ENCODE measurements at regions not wholly inside any gene's neighbourhood (a gene's known extent, or its start where the extent isn't known, plus 50 kb on each side); places are given as distances from the start of the nearest gene placed in this dataset.

DNA sequence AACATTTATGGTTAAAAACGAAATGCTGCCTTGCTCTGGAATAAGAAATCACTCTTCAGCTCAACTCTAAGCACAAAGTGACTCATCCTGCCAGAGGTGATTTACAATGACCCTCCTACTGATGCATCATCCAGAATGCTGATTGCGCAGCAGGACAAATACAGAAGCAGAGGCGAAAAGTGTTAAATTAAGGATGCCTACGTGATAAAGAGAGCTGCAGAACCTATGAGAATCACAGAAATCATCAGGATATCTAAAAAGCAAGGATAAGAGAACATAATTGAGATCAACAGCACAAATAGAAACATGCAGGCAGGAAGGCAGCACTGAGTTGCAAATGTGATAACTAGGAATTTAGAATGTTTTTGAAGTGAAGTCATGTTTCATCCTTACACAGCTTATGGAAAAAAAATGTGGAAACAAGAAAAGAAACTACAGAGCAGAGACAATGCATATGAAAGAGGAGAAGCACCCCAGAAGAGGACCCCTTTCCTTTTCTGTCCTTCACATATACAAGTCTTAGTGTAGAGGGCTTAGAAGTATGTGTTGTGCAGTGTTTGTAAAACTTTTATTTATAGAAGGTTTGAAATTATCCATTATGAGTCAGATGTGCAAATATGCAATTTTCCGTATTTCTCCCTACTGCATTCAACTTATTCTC is 188.4 kb downstream of the SLC7A11 start:
- dilution Hi-C loops (cut with MboI; ENCODE audit: extremely low pct_ligation_motif_present, low sequenced_read_pairs) (no loop called here), intact Hi-C loops (cut with micrococcal nuclease) (loop anchor here (1.0 to 5.0 kb wide), 3 partner anchors 39 to 961 kb away; no protein-coding TSS in a partner anchor)
- Histone ChIP-seq H3K27ac (ENCODE audit: insufficient read depth, low read depth, low read length) (peak overlapping the region; percentile 92), H2AFZ (ENCODE audit: low read depth, low read length) (no peak overlapping the region), H3K79me2 (ENCODE audit: control insufficient read depth, insufficient read depth, low read length) (no peaks in the 10 kb centered on the region), H3K4me1 (ENCODE audit: control insufficient read depth, extremely low read depth, insufficient read depth, low read length) (peaks cover 63% of the 10 kb centered on the region), H3K36me3 (ENCODE audit: control insufficient read depth in 2 of 2, extremely low read depth in 1 of 2, insufficient read depth in 2 of 2, low read length in 2 of 2) (no peaks in the 10 kb centered on the region), H3K9me3 (replicated peaks; ENCODE audit: control insufficient read depth, insufficient read depth, low read length) (no peaks in the 10 kb centered on the region), H3K4me3 (replicated peaks in 1 of 3; ENCODE audit: insufficient read depth in 1 of 3, low read depth in 1 of 3, low read length in 3 of 3) (peak overlapping the region in 1 of 3 experiments; percentile 6), H4K20me1 (replicated peaks; ENCODE audit: control insufficient read depth, extremely low read depth, insufficient read depth, low read length) (no peaks in the 10 kb centered on the region), H3K9ac (replicated peaks; ENCODE audit: extremely low read depth, insufficient read depth, low read length) (peak overlapping the region; percentile 79), H3K4me2 (ENCODE audit: insufficient read depth, low read length) (peak overlapping the region; percentile 67), H3K27me3 (ENCODE audit: control insufficient read depth in 2 of 2, insufficient read depth in 2 of 2, low read length in 2 of 2) (no peaks in the 10 kb centered on the region), H3K9me1 (replicated peaks; ENCODE audit: control insufficient read depth, extremely low read depth, insufficient read depth, low read length) (no peaks in the 10 kb centered on the region)
- TF ChIP-seq MYC (IDR thresholded peaks at IDR 0.05; ENCODE audit: low read depth, low read length) (no peak), MAX (IDR thresholded peaks at IDR 0.05; ENCODE audit: insufficient read depth, insufficient read length) (no peak), FOS (IDR thresholded peaks at IDR 0.05; ENCODE audit: borderline replicate concordance, insufficient read depth, low read length) (peak; percentile 97), JUN (IDR thresholded peaks at IDR 0.05; ENCODE audit: borderline replicate concordance, insufficient read depth, insufficient read length, low read depth) (peak; percentile 95), POLR2AphosphoS5 (IDR thresholded peaks at IDR 0.05; ENCODE audit: insufficient read depth, low read depth, low read length) (no peak), POLR2A (IDR thresholded peaks at IDR 0.05; ENCODE audit: low read depth, low read length) (peak; percentile 64), EZH2 (IDR thresholded peaks at IDR 0.05; ENCODE audit: borderline replicate concordance, low read depth, low read length, severe bottlenecking) (no peak), GATA2 (IDR thresholded peaks at IDR 0.05; ENCODE audit: insufficient read depth, insufficient read length, low read depth, low read length) (peak; percentile 89)
- TF ChIP-seq, protein P1, sequence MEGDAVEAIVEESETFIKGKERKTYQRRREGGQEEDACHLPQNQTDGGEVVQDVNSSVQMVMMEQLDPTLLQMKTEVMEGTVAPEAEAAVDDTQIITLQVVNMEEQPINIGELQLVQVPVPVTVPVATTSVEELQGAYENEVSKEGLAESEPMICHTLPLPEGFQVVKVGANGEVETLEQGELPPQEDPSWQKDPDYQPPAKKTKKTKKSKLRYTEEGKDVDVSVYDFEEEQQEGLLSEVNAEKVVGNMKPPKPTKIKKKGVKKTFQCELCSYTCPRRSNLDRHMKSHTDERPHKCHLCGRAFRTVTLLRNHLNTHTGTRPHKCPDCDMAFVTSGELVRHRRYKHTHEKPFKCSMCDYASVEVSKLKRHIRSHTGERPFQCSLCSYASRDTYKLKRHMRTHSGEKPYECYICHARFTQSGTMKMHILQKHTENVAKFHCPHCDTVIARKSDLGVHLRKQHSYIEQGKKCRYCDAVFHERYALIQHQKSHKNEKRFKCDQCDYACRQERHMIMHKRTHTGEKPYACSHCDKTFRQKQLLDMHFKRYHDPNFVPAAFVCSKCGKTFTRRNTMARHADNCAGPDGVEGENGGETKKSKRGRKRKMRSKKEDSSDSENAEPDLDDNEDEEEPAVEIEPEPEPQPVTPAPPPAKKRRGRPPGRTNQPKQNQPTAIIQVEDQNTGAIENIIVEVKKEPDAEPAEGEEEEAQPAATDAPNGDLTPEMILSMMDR (IDR thresholded peaks at IDR 0.05; ENCODE audit: extremely low read depth in 1 of 2, insufficient read depth in 1 of 2, low read depth in 1 of 2, low read length in 2 of 2), result no peak
- CTCF ChIA-PET, result interaction anchor here (0.9 to 4.3 kb wide), 11 partner anchors 9 to 245 kb away, joined by 3 to 36 read pairs (median 4); no protein-coding TSS in a partner anchor
- POLR2A ChIA-PET, result interaction anchor here (1.0 kb wide), 1 partner anchor 61 kb away, joined by 3 read pairs; no protein-coding TSS in a partner anchor
- FAIRE-seq, result peak; percentile 86
- TSS peak; percentile 74 for BruUV-seq (replicated peaks)
- DNase-seq (ENCODE audit: low read depth, low spot score), result peak; percentile 93

Data from endothelial cell of umbilical vein (primary cell).